Mesenchymal stem cell (in vitro differentiated cells and primary cell): ENCODE measurements at regions not wholly inside any gene's neighbourhood (a gene's known extent, or its start where the extent isn't known, plus 50 kb on each side); places are given as distances from the start of the nearest gene placed in this dataset.

ENCODE experiments used
- DNase-seq: peaks from one replicate; pipeline ENCODE4 v3.0.0-alpha.2; 2013
- H2AFZ ChIP-seq: one replicate; pipeline ENCODE4 v1.6.1; 2013; ENCODE audit warnings: low read depth, mild to moderate bottlenecking, control low read depth, inconsistent platforms, low read length, moderate library complexity
- H2AK5ac ChIP-seq: 2 replicates; pipeline ENCODE4 v1.6.1; 2013; ENCODE audit warnings: low read length, moderate library complexity, mild to moderate bottlenecking, inconsistent platforms; ENCODE audit not compliant: severe bottlenecking
- H2BK120ac ChIP-seq: one replicate; pipeline ENCODE4 v1.6.1; 2013; ENCODE audit warnings: low read depth, mild to moderate bottlenecking, inconsistent platforms, low read length, moderate library complexity
- H2BK12ac ChIP-seq, 2 experiments: one replicate each; pipeline ENCODE4 v1.6.1; 2013; ENCODE audit warnings: inconsistent platforms in 2 of 2, low read length in 2 of 2, mild to moderate bottlenecking in 2 of 2, moderate library complexity in 2 of 2, control low read depth in 1 of 2
- H2BK15ac ChIP-seq: one replicate; pipeline ENCODE4 v1.6.1; 2013; ENCODE audit warnings: mild to moderate bottlenecking, low read depth, inconsistent platforms; ENCODE audit not compliant: poor library complexity, severe bottlenecking
- H2BK5ac ChIP-seq: 2 replicates; pipeline ENCODE4 v1.6.1; 2013; ENCODE audit warnings: low read depth, mild to moderate bottlenecking, low read length, control low read depth, inconsistent platforms; ENCODE audit not compliant: poor library complexity, severe bottlenecking
- H3K14ac ChIP-seq, 2 experiments: one replicate each; pipeline ENCODE4 v1.6.1; 2013; ENCODE audit warnings: inconsistent platforms in 2 of 2, low read length in 2 of 2, control low read depth in 1 of 2, mild to moderate bottlenecking in 1 of 2, moderate library complexity in 1 of 2
- H3K18ac ChIP-seq, 2 experiments: one replicate each; pipeline ENCODE4 v1.6.1; 2013; ENCODE audit warnings: inconsistent platforms in 2 of 2, low read length in 2 of 2, control low read depth in 1 of 2, low read depth in 1 of 2, mild to moderate bottlenecking in 1 of 2
- H3K23ac ChIP-seq, 2 experiments: one replicate each; pipeline ENCODE4 v1.6.1; 2013; ENCODE audit warnings: inconsistent platforms in 2 of 2, low read length in 2 of 2, mild to moderate bottlenecking in 2 of 2, moderate library complexity in 2 of 2, control low read depth in 1 of 2
- H3K27ac ChIP-seq: 2 replicates; pipeline ENCODE4 v1.5.1; 2013; ENCODE audit warnings: mild to moderate bottlenecking, moderate library complexity, low read length, control low read depth, inconsistent platforms; ENCODE audit not compliant: poor library complexity, severe bottlenecking
- H3K27me3 ChIP-seq, 2 experiments: 2 replicates each; pipeline versions ENCODE4 v1.6.1 to v1.7.0; 2013; ENCODE audit warnings: low read length in 2 of 2, mild to moderate bottlenecking in 2 of 2, moderate library complexity in 2 of 2, control low read depth in 1 of 2, inconsistent platforms in 1 of 2; ENCODE audit not compliant: control insufficient read depth in 1 of 2, insufficient read depth in 1 of 2
- H3K36me3 ChIP-seq, 2 experiments: 2 replicates each; pipeline versions ENCODE4 v1.6.1 to v1.7.0; 2013; ENCODE audit warnings: low read length in 2 of 2, control low read depth in 1 of 2, inconsistent platforms in 1 of 2, low read depth in 1 of 2, mild to moderate bottlenecking in 1 of 2; ENCODE audit not compliant: insufficient read depth in 2 of 2, control insufficient read depth in 1 of 2
- H3K4ac ChIP-seq, 2 experiments: one replicate each; pipeline ENCODE4 v1.6.1; 2013; ENCODE audit warnings: inconsistent platforms in 2 of 2, low read length in 2 of 2, mild to moderate bottlenecking in 2 of 2, moderate library complexity in 2 of 2, control low read depth in 1 of 2, low read depth in 1 of 2
- H3K4me1 ChIP-seq: 2 replicates; pipeline ENCODE4 v1.6.1; 2013; ENCODE audit warnings: low read depth, low read length, control low read depth; ENCODE audit not compliant: control insufficient read depth, insufficient read depth
- H3K4me2 ChIP-seq: 2 replicates; pipeline ENCODE4 v1.6.1; 2013; ENCODE audit warnings: low read length, mild to moderate bottlenecking, inconsistent platforms; ENCODE audit not compliant: poor library complexity, severe bottlenecking
- H3K4me3 ChIP-seq, 2 experiments: 2 replicates each; pipeline versions ENCODE4 v1.5.1 to v1.7.0; 2013; ENCODE audit warnings: low read length in 2 of 2, mild to moderate bottlenecking in 2 of 2, control low read depth in 1 of 2, low read depth in 1 of 2; ENCODE audit not compliant: insufficient read depth in 1 of 2
- H3K79me1 ChIP-seq: replicated peaks from 2 replicates; pipeline ENCODE4 v1.6.1; 2013; ENCODE audit warnings: mild to moderate bottlenecking, control low read depth, low read length, inconsistent platforms; ENCODE audit not compliant: poor library complexity, severe bottlenecking
- H3K9ac ChIP-seq: 2 replicates; pipeline ENCODE4 v1.7.0; 2013; ENCODE audit warnings: mild to moderate bottlenecking, low read length, moderate library complexity
- H3K9me3 ChIP-seq: 2 replicates; pipeline ENCODE4 v1.7.0; 2013; ENCODE audit warnings: mild to moderate bottlenecking, low read length; ENCODE audit not compliant: control insufficient read depth
- H4K8ac ChIP-seq: one replicate; pipeline ENCODE4 v1.6.1; 2013; ENCODE audit warnings: inconsistent platforms, mild to moderate bottlenecking, low read length, moderate library complexity
- H4K91ac ChIP-seq: one replicate; pipeline ENCODE4 v1.6.1; 2013; ENCODE audit warnings: mild to moderate bottlenecking, low read length, inconsistent platforms
- WGBS: methylation state at CpG from one replicate; pipeline ENCODE4 v1.1.7; 2013; ENCODE audit warnings: mixed read lengths; 5-methylcytosine and 5-hydroxymethylcytosine counted together

DNA sequence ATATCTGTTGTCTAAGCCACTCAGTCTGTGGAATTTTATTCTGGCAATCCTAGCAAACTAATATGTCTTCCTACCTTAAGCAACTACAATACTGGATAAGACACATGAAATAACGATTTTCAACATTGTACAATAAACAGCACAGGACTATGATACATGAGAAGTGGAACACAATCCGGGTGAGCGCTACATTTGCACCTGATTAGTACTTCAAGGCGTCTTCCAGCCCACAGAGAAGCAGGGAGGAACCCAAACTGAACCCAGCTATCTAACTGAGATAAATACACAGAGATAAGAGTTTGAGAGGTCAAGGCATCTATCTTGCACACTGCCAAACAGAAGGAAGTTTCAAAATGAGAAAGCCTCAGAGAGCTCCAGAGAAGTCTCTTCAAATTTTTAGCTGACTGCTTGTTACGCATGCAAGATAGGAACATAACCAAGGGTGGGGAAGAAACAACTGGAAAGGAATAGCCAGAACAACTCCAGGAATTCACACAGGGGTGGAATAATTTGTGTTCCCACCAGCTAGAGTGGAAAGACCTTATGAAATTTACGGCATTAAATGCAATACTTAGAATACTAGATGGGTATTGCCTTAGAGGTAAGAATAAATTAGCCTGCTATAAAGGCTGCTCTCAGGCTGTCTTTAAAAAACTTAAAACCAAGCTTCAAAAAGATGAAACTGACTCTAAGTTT is 481.8 kb downstream of the MTRR start:
- peaks cover 3% of the 10 kb centered on the region for H3K9me3 ChIP-seq
- H3K36me3 ChIP-seq: no peaks in the 10 kb centered on the region
- H3K4me1 ChIP-seq: no peaks in the 10 kb centered on the region
- H3K9ac ChIP-seq: no peak overlapping the region
- no peak overlapping the region for H3K14ac ChIP-seq
- no peak overlapping the region for H2BK120ac ChIP-seq
- no peak overlapping the region for H2BK5ac ChIP-seq
- H3K4me3 ChIP-seq: no peak overlapping the region
- H3K79me1 ChIP-seq: no peaks in the 10 kb centered on the region
- no peak overlapping the region for H2BK15ac ChIP-seq
- H4K91ac ChIP-seq: no peak overlapping the region
- no peaks in the 10 kb centered on the region for H3K27me3 ChIP-seq
- no peak overlapping the region for H3K4me2 ChIP-seq
- H2BK12ac ChIP-seq: no peak overlapping the region
- H3K27ac ChIP-seq: no peak overlapping the region
- H2AFZ ChIP-seq: no peak overlapping the region
- no peak for DNase-seq
- no peak overlapping the region for H3K23ac ChIP-seq
- WGBS: 69% methylated on average over 5 of the region's 6 CpGs
- no peak overlapping the region for H4K8ac ChIP-seq
- no peak overlapping the region for H2AK5ac ChIP-seq
- H3K4ac ChIP-seq: no peak overlapping the region
- H3K18ac ChIP-seq: no peak overlapping the region

DNA sequence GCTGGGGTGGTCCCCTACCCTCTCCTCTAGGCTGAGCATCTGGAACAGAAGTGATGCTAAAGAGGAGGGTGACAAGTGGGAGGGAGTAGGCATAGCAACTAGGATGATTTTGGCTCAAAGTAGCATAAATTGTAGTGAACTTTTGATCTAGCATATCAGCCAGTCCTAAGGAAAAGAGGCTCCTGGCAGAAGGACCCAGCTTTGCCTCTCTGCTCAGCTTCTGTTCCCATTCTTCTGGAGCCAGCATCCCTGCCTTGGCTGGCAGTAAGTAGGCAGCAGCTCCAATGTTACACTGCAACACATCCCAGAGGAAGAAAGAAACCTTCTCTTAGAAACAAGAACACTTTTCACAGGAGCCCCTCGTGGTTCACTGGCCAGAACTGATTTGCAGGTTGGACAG is 487.0 kb downstream of the MTRR start:
- Histone ChIP-seq H4K91ac (no peak overlapping the region), H3K9ac (no peak overlapping the region), H3K4me1 (no peaks in the 10 kb centered on the region), H3K4me2 (no peak overlapping the region), H2BK120ac (no peak overlapping the region), H3K9me3 (peaks cover 3% of the 10 kb centered on the region), H3K27ac (no peak overlapping the region), H2BK15ac (no peak overlapping the region), H3K36me3 (no peaks in the 10 kb centered on the region), H4K8ac (no peak overlapping the region), H2BK12ac (no peak overlapping the region), H2AFZ (no peak overlapping the region), H3K4ac (no peak overlapping the region), H2AK5ac (no peak overlapping the region), H3K79me1 (no peaks in the 10 kb centered on the region), H3K14ac (no peak overlapping the region), H3K27me3 (no peaks in the 10 kb centered on the region), H3K4me3 (no peak overlapping the region), H2BK5ac (no peak overlapping the region), H3K18ac (no peak overlapping the region), H3K23ac (no peak overlapping the region)
- no peak for DNase-seq
- 11% methylated on average over 1 of the region's 1 CpG for WGBS

DNA sequence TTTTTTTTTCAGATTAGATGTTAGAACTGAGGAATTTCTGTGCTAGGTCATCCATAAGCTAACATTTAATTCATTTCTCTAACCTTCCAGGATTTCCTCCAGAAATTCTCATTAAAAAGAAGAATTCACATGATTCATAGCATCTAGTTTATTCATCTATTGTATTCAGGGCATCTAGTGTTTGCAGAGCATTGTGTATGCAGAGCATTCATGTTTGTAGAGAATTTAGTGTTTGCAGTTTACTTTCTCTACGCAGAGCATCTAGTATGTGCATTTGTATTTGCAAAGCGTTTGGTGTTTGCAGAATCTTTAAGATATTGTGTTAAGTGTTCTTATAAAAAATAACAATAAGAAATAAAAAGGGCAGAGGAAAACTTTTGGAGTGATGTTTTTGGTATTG is 491.1 kb downstream of the MTRR start:
- Histone ChIP-seq H3K18ac (no peak overlapping the region), H4K8ac (no peak overlapping the region), H2BK120ac (no peak overlapping the region), H4K91ac (no peak overlapping the region), H3K27me3 (no peaks in the 10 kb centered on the region), H3K9ac (no peak overlapping the region), H3K23ac (no peak overlapping the region), H3K4me1 (no peaks in the 10 kb centered on the region), H2BK12ac (no peak overlapping the region), H3K4me3 (no peak overlapping the region), H2AK5ac (no peak overlapping the region), H3K9me3 (no peaks in the 10 kb centered on the region), H3K36me3 (no peaks in the 10 kb centered on the region), H2AFZ (no peak overlapping the region), H3K79me1 (no peaks in the 10 kb centered on the region), H3K27ac (no peak overlapping the region), H2BK15ac (no peak overlapping the region), H3K4ac (no peak overlapping the region), H3K14ac (no peak overlapping the region), H2BK5ac (no peak overlapping the region), H3K4me2 (no peak overlapping the region)
- no peak for DNase-seq
- WGBS: 29% methylated on average over 2 of the region's 2 CpGs

DNA sequence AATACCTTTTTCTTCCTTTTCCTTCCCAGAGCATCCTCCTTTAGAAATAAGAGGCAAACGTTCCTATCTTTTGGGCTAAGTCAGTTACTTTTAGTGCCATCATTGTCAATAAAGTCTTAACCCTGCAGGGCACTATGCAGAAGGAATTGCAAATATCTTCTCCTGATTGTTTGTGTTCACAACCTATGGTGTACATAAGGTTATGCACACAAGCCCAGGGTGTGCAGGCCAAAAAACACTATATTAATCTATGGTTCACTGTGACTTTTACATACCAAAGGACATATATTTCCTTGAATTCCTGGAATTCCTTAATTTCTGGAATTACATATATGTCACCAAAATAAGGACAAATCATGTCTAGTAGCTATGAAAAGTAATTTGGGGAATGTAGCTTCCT is 493.5 kb downstream of the MTRR start:
- 67% methylated on average over 1 of the region's 1 CpG for WGBS

More for the DNA sequence above, 493.5 kb downstream of the MTRR start:
- Histone ChIP-seq H3K23ac (no peak overlapping the region), H3K79me1 (no peaks in the 10 kb centered on the region), H3K27ac (no peak overlapping the region), H2AK5ac (no peak overlapping the region), H2BK120ac (no peak overlapping the region), H3K4me3 (no peak overlapping the region), H3K18ac (no peak overlapping the region), H4K8ac (no peak overlapping the region), H3K9me3 (no peaks in the 10 kb centered on the region), H3K14ac (no peak overlapping the region), H3K36me3 (no peaks in the 10 kb centered on the region), H2BK12ac (no peak overlapping the region), H3K27me3 (no peaks in the 10 kb centered on the region), H3K4ac (no peak overlapping the region), H2BK15ac (no peak overlapping the region), H3K4me1 (no peaks in the 10 kb centered on the region), H4K91ac (no peak overlapping the region), H2AFZ (no peak overlapping the region), H3K9ac (no peak overlapping the region), H3K4me2 (no peak overlapping the region), H2BK5ac (no peak overlapping the region)
- no peak for DNase-seq
